Stimulated activated CD4-positive, alpha-beta T cell treated with anti-CD3 and anti-CD28 coated beads, Interleukin-12 subunit alpha, Interleukin-12 subunit beta, amount 100 ng/mL, for 24 hours (primary cell): ENCODE measurements at regions not wholly inside any gene's neighbourhood (a gene's known extent, or its start where the extent isn't known, plus 50 kb on each side); places are given as distances from the start of the nearest gene placed in this dataset.
"Not testable (repeated sequence)": the region's sequence is repeated elsewhere in the genome, so short reads cannot be mapped to it uniquely, and the experiment has no call there.

ENCODE experiments used
- DNase-seq, 2 experiments: peaks; one replicate each; pipeline ENCODE4 v3.0.0-alpha.2; 2020; ENCODE audit warnings: low read depth in 2 of 2

DNA sequence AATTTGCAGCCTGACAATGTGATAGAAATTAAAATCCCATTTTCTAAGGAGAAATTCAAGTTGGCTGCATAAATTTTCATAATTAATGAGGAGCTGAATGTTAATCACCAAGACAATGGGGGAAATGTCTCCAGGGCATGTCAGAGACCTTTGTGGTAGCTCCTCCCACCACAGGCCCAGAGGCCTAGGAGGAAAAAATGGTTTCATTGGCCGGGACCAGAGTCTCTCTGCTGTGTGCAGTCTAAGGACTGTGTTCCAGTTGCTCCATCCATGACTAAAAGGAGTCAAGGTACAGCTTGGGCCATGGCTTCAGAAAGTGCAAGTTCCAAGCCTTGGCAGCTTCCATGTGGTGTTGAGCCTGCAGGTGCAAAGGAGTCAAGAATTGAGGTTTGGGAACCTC lies 187.6 kb upstream of the FRG1 start:
- not testable (repeated sequence) for DNase-seq

- no peak for DNase-seq
Measured at GRCh38 chr4:189763583-189763982, 177.1 kb upstream of the FRG1 start.

DNA sequence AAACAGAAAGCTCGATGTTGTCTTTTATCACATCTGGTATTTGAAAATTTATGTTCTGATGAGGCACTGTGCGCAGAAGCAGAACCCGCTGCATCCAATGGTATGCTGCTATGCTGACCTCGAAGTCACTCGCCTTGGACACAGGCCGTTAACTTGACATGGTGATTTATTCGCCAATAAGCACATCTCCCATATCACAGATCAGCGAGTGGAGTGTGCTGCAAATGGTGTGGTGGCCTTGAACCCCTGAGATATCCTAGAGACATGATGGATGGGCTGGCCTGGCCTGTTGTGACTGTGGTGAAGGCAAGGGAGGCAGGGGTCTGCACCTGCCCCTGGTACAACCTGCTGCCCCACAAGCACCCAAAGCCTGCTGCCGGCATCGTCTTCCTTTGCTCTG lies 175.4 kb upstream of the FRG1 start:
- DNase-seq = no peak

DNA sequence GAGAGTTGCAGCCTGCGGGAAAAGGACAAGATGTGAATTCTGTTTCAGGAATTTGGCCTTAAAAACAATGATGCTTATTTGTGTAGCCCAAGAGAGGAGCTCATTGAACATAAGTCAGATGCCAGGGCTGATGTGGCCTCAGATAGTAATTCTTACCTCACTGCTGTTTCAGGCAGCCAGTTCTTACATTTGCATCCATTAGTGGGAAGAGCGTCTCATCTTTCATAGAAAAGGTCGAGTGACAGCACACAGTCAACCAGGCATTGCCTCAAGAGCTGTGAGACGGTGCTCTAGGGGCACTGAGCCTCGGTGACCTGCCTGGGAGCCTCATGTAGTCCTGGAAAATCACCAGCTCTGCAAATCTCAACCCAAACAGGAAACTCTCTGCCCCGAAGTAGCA lies 174.9 kb upstream of the FRG1 start:
- no peak for DNase-seq

GRCh38 chr4:189767941-189768340 lies 172.7 kb upstream of the FRG1 start:
- DNase-seq = no peak

DNA sequence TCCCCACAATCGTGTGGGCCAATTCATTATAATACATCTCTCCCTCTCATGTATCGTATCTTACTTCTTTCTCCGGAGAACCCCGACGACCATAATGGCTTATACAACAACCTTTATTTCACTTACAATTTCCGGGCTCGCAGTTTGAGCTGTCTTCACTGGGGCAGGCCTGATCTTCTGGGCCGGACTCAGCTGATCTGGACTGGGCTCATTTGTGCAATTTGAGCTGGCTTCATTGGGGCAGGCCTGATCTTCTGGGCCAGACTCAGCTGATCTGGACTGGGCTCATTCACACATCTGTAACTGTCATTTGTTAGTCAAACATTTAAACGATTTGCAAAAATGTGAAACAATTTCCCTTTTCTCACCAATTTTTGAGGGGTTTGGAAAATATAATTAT lies 171.5 kb upstream of the FRG1 start:
- no peak for DNase-seq

DNA sequence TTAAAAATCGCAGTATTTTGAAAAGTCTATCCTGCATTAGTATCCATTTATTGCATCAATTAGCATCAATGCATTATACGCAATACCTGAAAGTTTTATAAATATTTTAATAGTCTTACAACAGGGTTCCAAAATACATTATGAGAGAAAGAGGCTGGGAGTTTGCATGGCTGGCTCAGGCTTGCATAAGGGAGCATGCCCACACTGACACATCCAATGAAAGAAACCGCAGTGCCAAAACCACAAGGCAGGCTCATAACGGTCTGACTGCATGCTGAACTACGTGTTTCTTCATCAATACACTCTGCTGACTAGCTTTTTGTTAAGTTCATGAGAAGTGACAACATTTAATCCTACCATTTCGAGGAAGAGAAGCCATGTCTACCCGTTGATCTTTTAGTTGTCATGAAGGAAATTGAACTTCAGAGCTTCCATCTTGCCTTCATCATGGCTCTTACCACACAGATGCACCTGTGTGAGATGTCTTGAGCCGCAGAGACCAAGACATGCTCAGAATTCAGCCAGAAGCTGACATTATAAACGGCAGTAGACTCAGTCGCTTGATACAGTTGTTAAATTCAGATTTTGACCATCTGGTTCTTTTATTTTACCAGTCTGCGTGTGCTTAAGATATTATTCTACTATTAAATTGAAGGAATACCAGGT lies 168.8 kb upstream of the FRG1 start:
- DNase-seq = no peak

GRCh38 chr4:189773909-189774308 lies 166.8 kb upstream of the FRG1 start:
- DNase-seq = no peak

- no peak for DNase-seq
Measured at GRCh38 chr4:189779281-189779980, 161.2 kb upstream of the FRG1 start.

DNA sequence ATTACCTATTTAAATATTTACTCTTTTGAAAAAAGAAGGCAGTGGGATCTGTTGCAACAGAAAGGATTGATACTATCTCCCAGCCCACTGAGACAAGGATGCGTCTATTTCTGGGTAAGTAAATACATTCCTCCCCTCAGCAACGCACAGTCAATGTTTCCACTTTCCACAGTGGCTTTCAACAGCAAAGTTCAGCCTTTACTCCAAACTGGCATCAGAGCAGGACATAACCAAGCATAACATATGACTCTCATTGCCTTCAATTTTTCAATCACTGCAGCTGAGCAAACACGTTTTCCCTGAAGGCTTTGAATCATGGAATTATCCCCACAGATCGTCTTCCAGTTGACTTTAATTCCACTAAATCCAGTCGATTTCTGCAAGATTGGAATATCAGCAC lies 160.3 kb upstream of the FRG1 start:
- DNase-seq = no peak

GRCh38 chr4:189784651-189785050 lies 156.0 kb upstream of the FRG1 start:
- no peak for DNase-seq

GRCh38 chr4:189785257-189785656 lies 155.4 kb upstream of the FRG1 start:
- DNase-seq = no peak

GRCh38 chr4:189786447-189786846 lies 154.2 kb upstream of the FRG1 start:
- no peak for DNase-seq

GRCh38 chr4:189787216-189788031 lies 153.2 kb upstream of the FRG1 start:
- no peak for DNase-seq

DNA sequence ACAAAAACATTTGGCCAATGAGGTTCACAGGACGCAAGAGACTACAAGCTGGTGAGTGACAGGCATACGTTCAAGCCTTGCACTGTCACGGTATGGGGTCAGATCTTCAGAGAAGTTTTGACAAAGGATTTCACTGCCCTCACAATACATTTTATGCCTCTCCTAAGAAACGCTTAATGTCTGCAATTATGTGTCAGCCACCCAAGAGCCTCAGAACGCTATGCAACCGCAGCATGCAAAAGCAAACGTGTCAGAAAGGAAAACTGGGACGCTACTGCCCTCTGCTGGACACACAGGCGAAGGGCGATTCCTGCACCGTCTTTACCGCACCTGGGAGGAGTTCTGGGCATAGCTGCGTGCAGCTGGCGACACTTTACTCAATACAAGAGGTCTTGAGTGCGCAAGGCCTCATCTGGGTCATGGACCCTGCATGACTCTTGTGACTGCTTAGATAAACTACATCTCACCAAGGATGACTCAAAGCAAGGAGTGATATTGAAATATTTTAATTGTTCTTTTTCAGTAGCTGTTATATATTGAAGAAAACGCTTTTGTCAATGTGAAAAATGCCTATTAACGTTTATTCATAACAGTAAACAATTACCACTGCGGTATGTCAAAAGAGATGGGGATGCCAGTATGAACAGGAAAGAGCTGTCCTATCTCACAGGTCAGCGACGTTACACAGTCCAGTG lies 147.6 kb upstream of the FRG1 start:
- peak; percentile 39 to 57 for DNase-seq

GRCh38 chr4:189800545-189801088 lies 140.1 kb upstream of the FRG1 start:
- no peak for DNase-seq

GRCh38 chr4:189802884-189803283 lies 137.8 kb upstream of the FRG1 start:
- DNase-seq = no peak

DNA sequence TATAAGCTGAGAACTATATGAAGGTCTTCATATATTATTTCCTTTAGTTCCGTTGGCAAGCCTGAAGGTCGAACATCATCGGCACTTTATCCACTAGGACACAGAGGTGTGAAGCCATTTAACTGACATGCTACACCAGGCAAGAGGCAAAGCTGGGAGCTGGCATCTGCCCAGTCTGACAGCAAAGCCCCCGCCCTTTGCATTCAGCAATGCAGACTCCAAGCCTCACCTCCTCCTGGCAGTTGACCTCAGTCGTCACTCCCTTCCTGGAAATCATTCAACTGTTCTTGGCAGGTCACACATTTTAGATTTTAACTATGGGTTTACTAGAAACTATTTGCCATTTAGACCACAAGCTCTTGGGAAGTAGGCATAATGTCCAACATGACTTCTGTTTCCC lies 135.8 kb upstream of the FRG1 start:
- DNase-seq = no peak

DNA sequence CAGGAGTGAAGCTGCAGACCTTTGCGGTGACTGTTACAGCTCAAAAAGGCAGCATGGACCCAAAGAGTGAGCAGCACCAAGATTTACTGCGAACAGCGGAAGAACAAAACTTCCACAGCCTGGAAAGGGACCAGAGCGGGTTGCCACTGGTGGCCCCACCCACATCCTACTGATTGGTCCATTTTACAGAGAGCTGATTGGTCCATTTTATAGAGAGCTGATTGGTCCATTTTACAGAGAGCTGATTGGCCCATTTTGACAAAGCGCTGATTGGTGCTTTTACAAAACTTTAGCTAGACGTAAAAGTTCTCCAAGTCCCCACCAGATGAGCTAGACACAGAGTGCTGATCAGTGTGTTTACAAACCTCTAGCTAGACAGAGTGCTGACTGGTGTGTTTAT lies 134.2 kb upstream of the FRG1 start:
- no peak for DNase-seq

GRCh38 chr4:189807031-189807430 lies 133.6 kb upstream of the FRG1 start:
- no peak for DNase-seq

DNA sequence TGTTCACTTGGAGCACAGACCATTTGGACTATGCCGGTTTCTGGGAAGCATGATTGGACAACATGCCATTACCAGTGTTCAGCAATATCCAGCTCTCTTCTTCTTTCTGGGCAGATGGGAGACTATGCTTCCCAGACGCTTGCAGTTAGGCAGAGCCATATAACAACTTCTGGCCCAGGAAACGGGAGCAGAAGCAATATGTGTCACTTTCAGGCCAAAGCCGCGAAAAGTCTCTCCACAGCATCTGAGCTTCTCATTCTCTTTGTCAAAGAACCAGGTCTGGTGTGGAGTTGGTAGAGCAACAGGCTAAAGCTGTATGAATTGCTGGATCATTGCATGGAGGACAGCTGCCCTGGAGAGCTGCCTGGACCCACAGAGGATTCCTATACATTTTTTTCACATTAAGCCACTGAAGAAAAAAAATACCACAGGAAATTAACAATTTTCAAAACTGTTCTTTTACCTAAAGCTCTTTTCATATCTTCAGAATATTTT lies 131.4 kb upstream of the FRG1 start:
- DNase-seq = no peak

- no peak for DNase-seq
Measured at GRCh38 chr4:189809839-189810238, 130.8 kb upstream of the FRG1 start.
